ENCODE measurements at regions not wholly inside any gene's neighbourhood (a gene's known extent, or its start where the extent isn't known, plus 50 kb on each side); places are given as distances from the start of the nearest gene placed in this dataset.

GRCh38 chr3:73781541-73781940, 156.8 kb upstream of the PDZRN3 start:
- H4K20me1 ChIP-seq (ENCODE audit: insufficient read depth), result no peaks in the 10 kb centered on the region
- H3F3A ChIP-seq (ENCODE audit: insufficient read depth, low read length, poor library complexity, severe bottlenecking), result no peaks in the 10 kb centered on the region
- H3K9me3 ChIP-seq (ENCODE audit: low read length), result no peaks in the 10 kb centered on the region
- H3K27me3 ChIP-seq (ENCODE audit: insufficient read depth, low read depth, low read length), result no peaks in the 10 kb centered on the region
- H3K27ac ChIP-seq (ENCODE audit: low read length), result no peak overlapping the region
- H2AFZ ChIP-seq (ENCODE audit: low read depth, low read length), result no peak overlapping the region
- H3K36me3 ChIP-seq (ENCODE audit: insufficient read depth, low read length), result no peaks in the 10 kb centered on the region
- no peaks in the 10 kb centered on the region for H3K79me2 ChIP-seq (replicated peaks; ENCODE audit: insufficient read depth, low read length)
- H3K9me2 ChIP-seq (ENCODE audit: insufficient read depth, low read length), result no peaks in the 10 kb centered on the region
- H3K4me2 ChIP-seq (ENCODE audit: low read length), result no peak overlapping the region
- no peak overlapping the region for H3K9ac ChIP-seq (ENCODE audit: low read length)
- TF ChIP-seq MXI1 (conservative IDR thresholded peaks at IDR 0.05; ENCODE audit: poor library complexity, severe bottlenecking) (no peak), POLR2AphosphoS5 (IDR thresholded peaks at IDR 0.05) (no peak), SMC3 (conservative IDR thresholded peaks at IDR 0.05; ENCODE audit: poor library complexity) (no peak), TAF1 (IDR thresholded peaks at IDR 0.05; ENCODE audit: low read depth) (no peak)
- TF ChIP-seq, protein P1, sequence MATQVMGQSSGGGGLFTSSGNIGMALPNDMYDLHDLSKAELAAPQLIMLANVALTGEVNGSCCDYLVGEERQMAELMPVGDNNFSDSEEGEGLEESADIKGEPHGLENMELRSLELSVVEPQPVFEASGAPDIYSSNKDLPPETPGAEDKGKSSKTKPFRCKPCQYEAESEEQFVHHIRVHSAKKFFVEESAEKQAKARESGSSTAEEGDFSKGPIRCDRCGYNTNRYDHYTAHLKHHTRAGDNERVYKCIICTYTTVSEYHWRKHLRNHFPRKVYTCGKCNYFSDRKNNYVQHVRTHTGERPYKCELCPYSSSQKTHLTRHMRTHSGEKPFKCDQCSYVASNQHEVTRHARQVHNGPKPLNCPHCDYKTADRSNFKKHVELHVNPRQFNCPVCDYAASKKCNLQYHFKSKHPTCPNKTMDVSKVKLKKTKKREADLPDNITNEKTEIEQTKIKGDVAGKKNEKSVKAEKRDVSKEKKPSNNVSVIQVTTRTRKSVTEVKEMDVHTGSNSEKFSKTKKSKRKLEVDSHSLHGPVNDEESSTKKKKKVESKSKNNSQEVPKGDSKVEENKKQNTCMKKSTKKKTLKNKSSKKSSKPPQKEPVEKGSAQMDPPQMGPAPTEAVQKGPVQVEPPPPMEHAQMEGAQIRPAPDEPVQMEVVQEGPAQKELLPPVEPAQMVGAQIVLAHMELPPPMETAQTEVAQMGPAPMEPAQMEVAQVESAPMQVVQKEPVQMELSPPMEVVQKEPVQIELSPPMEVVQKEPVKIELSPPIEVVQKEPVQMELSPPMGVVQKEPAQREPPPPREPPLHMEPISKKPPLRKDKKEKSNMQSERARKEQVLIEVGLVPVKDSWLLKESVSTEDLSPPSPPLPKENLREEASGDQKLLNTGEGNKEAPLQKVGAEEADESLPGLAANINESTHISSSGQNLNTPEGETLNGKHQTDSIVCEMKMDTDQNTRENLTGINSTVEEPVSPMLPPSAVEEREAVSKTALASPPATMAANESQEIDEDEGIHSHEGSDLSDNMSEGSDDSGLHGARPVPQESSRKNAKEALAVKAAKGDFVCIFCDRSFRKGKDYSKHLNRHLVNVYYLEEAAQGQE (IDR thresholded peaks at IDR 0.05; ENCODE audit: borderline replicate concordance), result no peak
- TF ChIP-seq, protein P2, sequence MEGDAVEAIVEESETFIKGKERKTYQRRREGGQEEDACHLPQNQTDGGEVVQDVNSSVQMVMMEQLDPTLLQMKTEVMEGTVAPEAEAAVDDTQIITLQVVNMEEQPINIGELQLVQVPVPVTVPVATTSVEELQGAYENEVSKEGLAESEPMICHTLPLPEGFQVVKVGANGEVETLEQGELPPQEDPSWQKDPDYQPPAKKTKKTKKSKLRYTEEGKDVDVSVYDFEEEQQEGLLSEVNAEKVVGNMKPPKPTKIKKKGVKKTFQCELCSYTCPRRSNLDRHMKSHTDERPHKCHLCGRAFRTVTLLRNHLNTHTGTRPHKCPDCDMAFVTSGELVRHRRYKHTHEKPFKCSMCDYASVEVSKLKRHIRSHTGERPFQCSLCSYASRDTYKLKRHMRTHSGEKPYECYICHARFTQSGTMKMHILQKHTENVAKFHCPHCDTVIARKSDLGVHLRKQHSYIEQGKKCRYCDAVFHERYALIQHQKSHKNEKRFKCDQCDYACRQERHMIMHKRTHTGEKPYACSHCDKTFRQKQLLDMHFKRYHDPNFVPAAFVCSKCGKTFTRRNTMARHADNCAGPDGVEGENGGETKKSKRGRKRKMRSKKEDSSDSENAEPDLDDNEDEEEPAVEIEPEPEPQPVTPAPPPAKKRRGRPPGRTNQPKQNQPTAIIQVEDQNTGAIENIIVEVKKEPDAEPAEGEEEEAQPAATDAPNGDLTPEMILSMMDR (IDR thresholded peaks at IDR 0.05; ENCODE audit: poor library complexity, severe bottlenecking), result no peak
- no peak overlapping the region for H3K4me3 ChIP-seq (ENCODE audit: low read length)

GRCh38 chr3:73774645-73775044, 149.9 kb upstream of the PDZRN3 start:
- no peaks in the 10 kb centered on the region for H3K9me3 ChIP-seq (ENCODE audit: low read length)
- H3K9me2 ChIP-seq (ENCODE audit: insufficient read depth, low read length), result no peaks in the 10 kb centered on the region
- H3K9ac ChIP-seq (ENCODE audit: low read length), result no peak overlapping the region
- H4K20me1 ChIP-seq (ENCODE audit: insufficient read depth), result no peaks in the 10 kb centered on the region
- no peak overlapping the region for H3K27ac ChIP-seq (ENCODE audit: low read length)
- no peak overlapping the region for H3K4me2 ChIP-seq (ENCODE audit: low read length)
- H3K27me3 ChIP-seq (ENCODE audit: insufficient read depth, low read depth, low read length), result no peaks in the 10 kb centered on the region
- no peaks in the 10 kb centered on the region for H3K79me2 ChIP-seq (replicated peaks; ENCODE audit: insufficient read depth, low read length)
- no peaks in the 10 kb centered on the region for H3F3A ChIP-seq (ENCODE audit: insufficient read depth, low read length, poor library complexity, severe bottlenecking)
- H3K36me3 ChIP-seq (ENCODE audit: insufficient read depth, low read length), result no peaks in the 10 kb centered on the region
- H2AFZ ChIP-seq (ENCODE audit: low read depth, low read length), result no peak overlapping the region
- H3K4me3 ChIP-seq (ENCODE audit: low read length), result no peak overlapping the region
- TF ChIP-seq EP300 (conservative IDR thresholded peaks at IDR 0.05; ENCODE audit: poor library complexity, severe bottlenecking) (no peak), POLR2AphosphoS5 (IDR thresholded peaks at IDR 0.05) (no peak), RAD21 (conservative IDR thresholded peaks at IDR 0.05) (no peak)
- TF ChIP-seq, protein P1 (IDR thresholded peaks at IDR 0.05; ENCODE audit: borderline replicate concordance), result no peak
